ENCODE measurements at regions not wholly inside any gene's neighbourhood (a gene's known extent, or its start where the extent isn't known, plus 50 kb on each side); places are given as distances from the start of the nearest gene placed in this dataset.

DNA sequence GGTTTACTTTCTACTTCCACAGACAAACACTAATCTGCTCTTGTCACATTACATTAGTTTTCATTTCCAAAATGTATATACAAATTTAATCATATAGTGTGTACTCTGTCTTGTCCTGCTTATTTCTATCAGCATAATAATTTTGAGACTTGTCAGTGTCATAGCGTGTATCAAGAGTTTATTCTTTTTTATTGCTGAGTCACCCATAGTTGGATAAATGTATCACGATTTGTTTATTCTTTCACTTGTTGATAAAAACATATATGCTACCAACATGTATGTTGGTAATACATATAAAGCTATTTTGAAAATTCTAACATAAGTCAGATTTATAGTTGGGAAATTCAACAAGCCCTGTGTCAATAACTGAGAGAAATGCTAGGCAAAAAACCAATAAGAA is 261.2 kb downstream of the TRAM1L1 start:
- Histone ChIP-seq H2BK5ac (ENCODE audit: insufficient read length, low read length) (no peak overlapping the region), H2BK15ac (ENCODE audit: low read depth, low read length) (no peak overlapping the region), H3K79me1 (ENCODE audit: insufficient read depth, low read depth, low read length, poor library complexity, severe bottlenecking) (no peaks in the 10 kb centered on the region), H2AFZ (ENCODE audit: low read length) (no peak overlapping the region), H2AK5ac (ENCODE audit: insufficient read length, low read length) (no peak overlapping the region), H3K23me2 (ENCODE audit: insufficient read length, low read depth, low read length, poor library complexity, severe bottlenecking) (no peaks in the 10 kb centered on the region), H3K18ac (ENCODE audit: insufficient read length, low read depth, low read length) (no peak overlapping the region), H3K9ac (ENCODE audit: extremely low read depth, insufficient read length, low read length) (no peak overlapping the region), H3K9me3 (ENCODE audit: control insufficient read depth, low read depth, low read length) (no peaks in the 10 kb centered on the region), H4K91ac (ENCODE audit: insufficient read length, low read depth, low read length) (no peak overlapping the region), H3K27me3 (ENCODE audit: insufficient read depth, low read length) (no peaks in the 10 kb centered on the region), H2BK12ac (ENCODE audit: insufficient read length, low read depth, low read length) (no peak overlapping the region), H3K79me2 (ENCODE audit: insufficient read depth, low read length) (no peaks in the 10 kb centered on the region), H4K5ac (ENCODE audit: insufficient read length, low read depth, low read length) (no peak overlapping the region), H3K4me2 (ENCODE audit: insufficient read depth, insufficient read length, low read length) (no peak overlapping the region), H2BK120ac (ENCODE audit: low read depth, low read length, poor library complexity, severe bottlenecking) (no peak overlapping the region), H3K23ac (ENCODE audit: insufficient read length, low read depth, low read length) (no peak overlapping the region), H4K20me1 (ENCODE audit: control insufficient read depth, insufficient read depth, insufficient read length) (no peaks in the 10 kb centered on the region), H3K27ac (ENCODE audit: insufficient read length, low read depth, low read length) (no peak overlapping the region), H4K8ac (replicated peaks; ENCODE audit: insufficient read length, low read depth, low read length) (no peak overlapping the region), H3K56ac (ENCODE audit: insufficient read length, low read depth, low read length) (no peak overlapping the region), H3K4me1 (ENCODE audit: insufficient read depth, low read length) (no peaks in the 10 kb centered on the region), H3K14ac (ENCODE audit: insufficient read depth, low read length) (no peak overlapping the region), H2BK20ac (ENCODE audit: low read depth, low read length, poor library complexity, severe bottlenecking) (no peak overlapping the region), H3K4ac (ENCODE audit: low read depth, low read length) (no peak overlapping the region), H3T11ph (ENCODE audit: low read length) (no peak overlapping the region)
- TF ChIP-seq, protein P1, sequence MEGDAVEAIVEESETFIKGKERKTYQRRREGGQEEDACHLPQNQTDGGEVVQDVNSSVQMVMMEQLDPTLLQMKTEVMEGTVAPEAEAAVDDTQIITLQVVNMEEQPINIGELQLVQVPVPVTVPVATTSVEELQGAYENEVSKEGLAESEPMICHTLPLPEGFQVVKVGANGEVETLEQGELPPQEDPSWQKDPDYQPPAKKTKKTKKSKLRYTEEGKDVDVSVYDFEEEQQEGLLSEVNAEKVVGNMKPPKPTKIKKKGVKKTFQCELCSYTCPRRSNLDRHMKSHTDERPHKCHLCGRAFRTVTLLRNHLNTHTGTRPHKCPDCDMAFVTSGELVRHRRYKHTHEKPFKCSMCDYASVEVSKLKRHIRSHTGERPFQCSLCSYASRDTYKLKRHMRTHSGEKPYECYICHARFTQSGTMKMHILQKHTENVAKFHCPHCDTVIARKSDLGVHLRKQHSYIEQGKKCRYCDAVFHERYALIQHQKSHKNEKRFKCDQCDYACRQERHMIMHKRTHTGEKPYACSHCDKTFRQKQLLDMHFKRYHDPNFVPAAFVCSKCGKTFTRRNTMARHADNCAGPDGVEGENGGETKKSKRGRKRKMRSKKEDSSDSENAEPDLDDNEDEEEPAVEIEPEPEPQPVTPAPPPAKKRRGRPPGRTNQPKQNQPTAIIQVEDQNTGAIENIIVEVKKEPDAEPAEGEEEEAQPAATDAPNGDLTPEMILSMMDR (conservative IDR thresholded peaks at IDR 0.05), result no peak
- no CpG with 5 or more reads among the region's 2 CpGs for WGBS (ENCODE audit: extremely low coverage, insufficient read length, low lambda C conversion rate)
- Mint-ChIP-seq H3K4me1 (no peaks in the 10 kb centered on the region), H3K27me3 (ENCODE audit: low read depth) (no peaks in the 10 kb centered on the region; the same call in 1 of the 2 replicates), H3K9me3 (peaks cover 0 to 3% of the 10 kb centered on the region in 2 experiments; a peak in 4 of 5 replicates), H3K4me3 (no peak overlapping the region), H3K36me3 (ENCODE audit: insufficient read depth in 1 of 3, low read depth in 3 of 3) (no peaks in the 10 kb centered on the region), H3K27ac (no peak overlapping the region)
- no peak for DNase-seq
